ENCODE measurements at regions not wholly inside any gene's neighbourhood (a gene's known extent, or its start where the extent isn't known, plus 50 kb on each side); places are given as distances from the start of the nearest gene placed in this dataset.

GRCh38 chr3:161575901-161576300 lies 79.3 kb downstream of the OTOL1 start:
- H3K27ac ChIP-seq (ENCODE audit: low read length): no peak overlapping the region
- no peaks in the 10 kb centered on the region for H3K4me1 ChIP-seq (ENCODE audit: insufficient read depth, low read length)
- H3K27me3 ChIP-seq (ENCODE audit: insufficient read depth, low read length): no peaks in the 10 kb centered on the region
- no peak overlapping the region for H3K4me3 ChIP-seq (ENCODE audit: low read length)
- H3K9me3 ChIP-seq (ENCODE audit: insufficient read depth, low read depth, low read length): no peaks in the 10 kb centered on the region
- H3K36me3 ChIP-seq (ENCODE audit: insufficient read depth, low read depth, low read length): no peaks in the 10 kb centered on the region
- H3K9ac ChIP-seq (ENCODE audit: low read depth, low read length): no peak overlapping the region

- Histone ChIP-seq H3K4me3 (ENCODE audit: low read length) (no peak overlapping the region), H3K27me3 (ENCODE audit: insufficient read depth, low read length) (no peaks in the 10 kb centered on the region), H3K36me3 (ENCODE audit: insufficient read depth, low read depth, low read length) (no peaks in the 10 kb centered on the region), H3K9ac (ENCODE audit: low read depth, low read length) (no peak overlapping the region), H3K9me3 (ENCODE audit: insufficient read depth, low read depth, low read length) (no peaks in the 10 kb centered on the region), H3K4me1 (ENCODE audit: insufficient read depth, low read length) (no peaks in the 10 kb centered on the region), H3K27ac (ENCODE audit: low read length) (no peak overlapping the region)
These were observed 79.7 kb downstream of the OTOL1 start for GRCh38 chr3:161576311-161576710.

- Histone ChIP-seq H3K4me3 (ENCODE audit: low read length) (no peak overlapping the region), H3K4me1 (ENCODE audit: insufficient read depth, low read length) (no peaks in the 10 kb centered on the region), H3K9me3 (ENCODE audit: insufficient read depth, low read depth, low read length) (no peaks in the 10 kb centered on the region), H3K9ac (ENCODE audit: low read depth, low read length) (no peak overlapping the region), H3K27me3 (ENCODE audit: insufficient read depth, low read length) (no peaks in the 10 kb centered on the region), H3K27ac (ENCODE audit: low read length) (no peak overlapping the region), H3K36me3 (ENCODE audit: insufficient read depth, low read depth, low read length) (no peaks in the 10 kb centered on the region)
These were observed 80.3 kb downstream of the OTOL1 start for GRCh38 chr3:161576714-161577510.

DNA sequence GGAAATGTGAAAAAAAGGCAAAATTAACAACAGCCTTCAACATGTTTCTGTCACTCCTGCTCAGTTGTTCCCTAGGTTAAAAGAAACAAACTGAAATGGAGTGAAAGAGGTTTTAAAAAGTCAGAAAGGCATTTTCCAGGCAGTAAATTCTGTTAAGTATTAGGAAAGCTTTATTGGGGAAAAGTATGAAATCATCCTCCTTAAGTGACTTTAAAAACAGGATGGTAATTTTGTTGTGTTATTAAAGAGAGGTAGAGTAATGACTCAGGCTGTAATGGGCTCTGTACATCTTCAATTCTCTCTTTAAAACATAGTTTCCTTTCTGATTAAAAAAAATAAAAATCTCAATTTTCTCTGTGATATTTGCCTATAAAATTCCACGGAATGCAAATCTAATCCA lies 81.1 kb downstream of the OTOL1 start:
- no peak overlapping the region for H3K9ac ChIP-seq (ENCODE audit: low read depth, low read length)
- H3K36me3 ChIP-seq (ENCODE audit: insufficient read depth, low read depth, low read length): no peaks in the 10 kb centered on the region
- H3K9me3 ChIP-seq (ENCODE audit: insufficient read depth, low read depth, low read length): no peaks in the 10 kb centered on the region
- H3K27ac ChIP-seq (ENCODE audit: low read length): no peak overlapping the region
- H3K27me3 ChIP-seq (ENCODE audit: insufficient read depth, low read length): no peaks in the 10 kb centered on the region
- H3K4me3 ChIP-seq (ENCODE audit: low read length): no peak overlapping the region
- no peaks in the 10 kb centered on the region for H3K4me1 ChIP-seq (ENCODE audit: insufficient read depth, low read length)

- Histone ChIP-seq H3K9me3 (ENCODE audit: insufficient read depth, low read depth, low read length) (no peaks in the 10 kb centered on the region), H3K4me1 (ENCODE audit: insufficient read depth, low read length) (no peaks in the 10 kb centered on the region), H3K27ac (ENCODE audit: low read length) (no peak overlapping the region), H3K36me3 (ENCODE audit: insufficient read depth, low read depth, low read length) (no peaks in the 10 kb centered on the region), H3K4me3 (ENCODE audit: low read length) (no peak overlapping the region), H3K9ac (ENCODE audit: low read depth, low read length) (no peak overlapping the region), H3K27me3 (ENCODE audit: insufficient read depth, low read length) (no peaks in the 10 kb centered on the region)
These were observed 83.0 kb downstream of the OTOL1 start for GRCh38 chr3:161579395-161580126.

- no peaks in the 10 kb centered on the region for H3K36me3 ChIP-seq (ENCODE audit: insufficient read depth, low read depth, low read length)
These were observed 89.3 kb downstream of the OTOL1 start for GRCh38 chr3:161585922-161586321.

DNA sequence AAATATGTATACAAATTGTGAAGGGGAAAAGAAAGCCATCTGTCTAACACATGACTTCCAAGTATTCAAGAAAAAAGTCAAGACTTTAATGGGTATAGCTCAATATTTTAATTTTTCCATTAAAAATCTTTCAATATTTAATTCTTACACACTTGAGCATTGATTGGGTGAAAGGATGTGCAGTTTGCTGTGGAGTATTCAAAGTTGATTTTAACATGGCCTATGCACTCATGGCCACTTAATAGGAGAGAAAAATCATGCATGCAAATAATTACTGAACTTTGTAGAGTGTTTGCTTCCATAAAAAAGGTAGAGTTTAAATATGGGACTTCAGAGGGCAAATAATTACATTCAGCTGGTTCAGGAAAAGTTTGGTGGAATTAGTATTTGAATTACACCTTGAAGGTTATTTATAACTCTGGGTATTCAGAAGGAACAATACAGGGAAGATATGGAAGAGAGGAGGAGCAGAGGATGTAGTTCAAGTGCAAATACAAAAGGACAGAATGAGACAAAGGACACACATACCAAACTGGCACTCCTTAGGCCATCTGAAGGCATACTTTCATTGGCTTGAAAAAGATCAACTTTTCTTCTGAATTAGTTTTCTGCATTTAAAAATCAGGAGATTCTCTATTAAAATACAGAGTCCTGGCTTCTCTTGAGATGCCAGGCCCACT lies 90.1 kb downstream of the OTOL1 start:
- Histone ChIP-seq H3K9me3 (ENCODE audit: insufficient read depth, low read depth, low read length) (peaks cover 21% of the 10 kb centered on the region), H3K36me3 (ENCODE audit: insufficient read depth, low read depth, low read length) (no peaks in the 10 kb centered on the region), H3K4me3 (ENCODE audit: low read length) (no peak overlapping the region), H3K27me3 (ENCODE audit: insufficient read depth, low read length) (no peaks in the 10 kb centered on the region), H3K27ac (ENCODE audit: low read length) (no peak overlapping the region), H3K9ac (ENCODE audit: low read depth, low read length) (no peak overlapping the region), H3K4me1 (ENCODE audit: insufficient read depth, low read length) (peaks cover 10% of the 10 kb centered on the region; the same call in 1 of the 2 replicates)

More at GRCh38 chr3:161585922-161586321, 89.3 kb downstream of the OTOL1 start:
- no peak overlapping the region for H3K4me3 ChIP-seq (ENCODE audit: low read length)
- no peaks in the 10 kb centered on the region for H3K27me3 ChIP-seq (ENCODE audit: insufficient read depth, low read length)
- peaks cover 16% of the 10 kb centered on the region for H3K9me3 ChIP-seq (ENCODE audit: insufficient read depth, low read depth, low read length)
- H3K27ac ChIP-seq (ENCODE audit: low read length): no peak overlapping the region
- peaks cover 10% of the 10 kb centered on the region; the same call in 1 of the 2 replicates for H3K4me1 ChIP-seq (ENCODE audit: insufficient read depth, low read length)
- no peak overlapping the region for H3K9ac ChIP-seq (ENCODE audit: low read depth, low read length)

DNA sequence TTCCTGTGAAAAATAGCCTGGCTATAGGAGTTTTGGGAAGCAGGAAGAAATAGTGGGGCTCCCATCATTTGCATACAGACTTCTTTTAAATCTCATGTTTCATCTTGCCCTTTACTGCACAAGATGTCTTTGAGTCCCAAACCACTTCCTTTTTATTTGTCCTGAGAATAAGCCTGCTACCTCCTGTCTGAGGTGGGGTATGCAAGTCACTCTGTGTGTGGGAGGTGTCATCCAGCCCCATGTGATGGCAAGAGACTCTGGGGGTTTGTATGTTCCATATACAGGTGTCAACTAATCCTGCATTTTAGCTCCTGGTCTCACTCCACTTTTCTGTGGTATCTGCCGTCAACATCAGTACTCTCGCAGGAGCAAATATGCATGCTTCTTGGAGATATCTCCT lies 102.0 kb downstream of the OTOL1 start:
- Histone ChIP-seq H3K27me3 (ENCODE audit: insufficient read depth, low read length) (no peaks in the 10 kb centered on the region), H3K9me3 (ENCODE audit: insufficient read depth, low read depth, low read length) (no peaks in the 10 kb centered on the region), H3K27ac (ENCODE audit: low read length) (no peak overlapping the region), H3K36me3 (ENCODE audit: insufficient read depth, low read depth, low read length) (no peaks in the 10 kb centered on the region), H3K4me3 (ENCODE audit: low read length) (no peak overlapping the region), H3K9ac (ENCODE audit: low read depth, low read length) (no peak overlapping the region), H3K4me1 (ENCODE audit: insufficient read depth, low read length) (peaks cover 12% of the 10 kb centered on the region)

DNA sequence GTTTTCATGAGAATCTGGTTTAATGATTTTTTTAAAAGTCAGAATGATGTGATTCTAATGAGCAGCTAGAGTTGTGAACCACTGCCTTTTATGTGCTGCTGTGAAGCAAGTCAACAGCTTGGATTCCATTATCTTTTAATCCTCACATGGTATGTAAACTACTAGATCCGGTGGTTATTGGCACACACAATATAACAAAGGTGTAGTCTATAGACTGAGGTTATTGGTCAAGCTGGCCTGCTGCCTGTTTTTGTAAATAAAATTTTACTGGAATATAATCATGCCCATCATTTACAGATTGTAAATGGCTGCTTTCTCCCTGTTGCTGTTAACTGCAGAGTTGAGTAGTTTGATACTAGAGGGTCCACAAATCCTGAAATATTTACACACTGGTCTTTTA lies 103.1 kb downstream of the OTOL1 start:
- Histone ChIP-seq H3K9ac (ENCODE audit: low read depth, low read length) (no peak overlapping the region), H3K27ac (ENCODE audit: low read length) (no peak overlapping the region), H3K4me3 (ENCODE audit: low read length) (no peak overlapping the region), H3K9me3 (ENCODE audit: insufficient read depth, low read depth, low read length) (no peaks in the 10 kb centered on the region), H3K27me3 (ENCODE audit: insufficient read depth, low read length) (no peaks in the 10 kb centered on the region), H3K4me1 (ENCODE audit: insufficient read depth, low read length) (peaks cover 12% of the 10 kb centered on the region), H3K36me3 (ENCODE audit: insufficient read depth, low read depth, low read length) (no peaks in the 10 kb centered on the region)

DNA sequence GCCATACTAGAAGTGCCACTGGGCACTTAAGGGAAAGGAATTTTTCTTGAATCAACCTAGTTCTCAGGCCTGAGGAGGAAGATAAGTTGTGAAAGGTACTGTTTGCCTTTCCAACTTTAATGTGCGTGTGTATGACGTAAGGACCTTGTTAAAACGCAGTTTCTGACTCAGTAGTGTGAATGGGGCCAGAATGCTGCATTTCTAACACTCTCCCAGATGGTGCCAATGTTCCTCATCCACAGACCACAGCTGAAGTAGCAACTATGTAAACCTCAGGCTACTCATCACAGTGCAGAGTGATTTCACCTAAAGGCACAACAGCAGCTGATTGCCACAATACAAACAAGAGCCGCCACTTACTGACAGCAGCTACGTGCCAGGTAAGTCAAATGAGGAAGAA lies 103.6 kb downstream of the OTOL1 start:
- Histone ChIP-seq H3K9ac (ENCODE audit: low read depth, low read length) (no peak overlapping the region), H3K27ac (ENCODE audit: low read length) (no peak overlapping the region), H3K27me3 (ENCODE audit: insufficient read depth, low read length) (no peaks in the 10 kb centered on the region), H3K36me3 (ENCODE audit: insufficient read depth, low read depth, low read length) (no peaks in the 10 kb centered on the region), H3K9me3 (ENCODE audit: insufficient read depth, low read depth, low read length) (no peaks in the 10 kb centered on the region), H3K4me3 (ENCODE audit: low read length) (no peak overlapping the region), H3K4me1 (ENCODE audit: insufficient read depth, low read length) (peaks cover 12% of the 10 kb centered on the region)

- no peaks in the 10 kb centered on the region for H3K9me3 ChIP-seq (ENCODE audit: insufficient read depth, low read depth, low read length)
- H3K4me3 ChIP-seq (ENCODE audit: low read length): no peak overlapping the region
- H3K27ac ChIP-seq (ENCODE audit: low read length): no peak overlapping the region
- H3K9ac ChIP-seq (ENCODE audit: low read depth, low read length): no peak overlapping the region
- no peaks in the 10 kb centered on the region for H3K36me3 ChIP-seq (ENCODE audit: insufficient read depth, low read depth, low read length)
- peaks cover 12% of the 10 kb centered on the region for H3K4me1 ChIP-seq (ENCODE audit: insufficient read depth, low read length)
- no peaks in the 10 kb centered on the region for H3K27me3 ChIP-seq (ENCODE audit: insufficient read depth, low read length)
These were observed 105.9 kb downstream of the OTOL1 start for GRCh38 chr3:161602475-161602874.
